NT2/D1 (cell line): ENCODE measurements at regions not wholly inside any gene's neighbourhood (a gene's known extent, or its start where the extent isn't known, plus 50 kb on each side); places are given as distances from the start of the nearest gene placed in this dataset.

Experiments
- SUZ12 ChIP-seq: IDR thresholded peaks from 2 replicates; pipeline ENCODE4 v1.6.1; 2011; ENCODE audit not compliant: insufficient read length, insufficient read depth; ENCODE audit errors: extremely low read depth
- YY1 ChIP-seq: IDR thresholded peaks from 2 replicates; pipeline ENCODE4 v1.6.1; 2011; ENCODE audit not compliant: insufficient read length, insufficient read depth
- ZNF274 ChIP-seq: IDR thresholded peaks from 2 replicates; pipeline ENCODE4 v1.6.1; 2011; ENCODE audit warnings: mild to moderate bottlenecking, low read depth, low read length

- no peak for TF ChIP-seq YY1
- no peak for TF ChIP-seq SUZ12
- no peak for TF ChIP-seq ZNF274
These were observed 214.6 kb upstream of the POU5F2 start for GRCh38 chr5:93956006-93956405.
